GM12872 (cell line): ENCODE measurements at regions not wholly inside any gene's neighbourhood (a gene's known extent, or its start where the extent isn't known, plus 50 kb on each side); places are given as distances from the start of the nearest gene placed in this dataset.

Experiments
- CTCF ChIP-seq: IDR thresholded peaks from 3 replicates; pipeline ENCODE4 v1.5.1; 2011; ENCODE audit warnings: low read depth, mild to moderate bottlenecking, low read length, moderate library complexity; ENCODE audit not compliant: insufficient read depth

GRCh38 chr5:6861667-6862066, 148.4 kb downstream of the TENT4A start:
- TF ChIP-seq CTCF, result no peak

- TF ChIP-seq CTCF, result no peak
These were observed 149.1 kb downstream of the TENT4A start for GRCh38 chr5:6862306-6862705.

GRCh38 chr5:6867712-6868111, 154.5 kb downstream of the TENT4A start:
- TF ChIP-seq CTCF, result no peak

GRCh38 chr5:6868171-6868570, 154.9 kb downstream of the TENT4A start:
- TF ChIP-seq CTCF, result no peak

GRCh38 chr5:6868575-6869215, 155.5 kb downstream of the TENT4A start:
- no peak for TF ChIP-seq CTCF

- TF ChIP-seq CTCF, result no peak
These were observed 156.4 kb downstream of the TENT4A start for GRCh38 chr5:6869677-6870076.

GRCh38 chr5:6872441-6873160, 159.4 kb downstream of the TENT4A start:
- no peak for TF ChIP-seq CTCF
